Stimulated activated naive CD8-positive, alpha-beta T cell treated with anti-CD3 and anti-CD28 coated beads, Interleukin-15, Interleukin-2, amounts not matched to agents 100 ng/mL and 50 ng/mL, for 24 hours (primary cell): ENCODE measurements at regions not wholly inside any gene's neighbourhood (a gene's known extent, or its start where the extent isn't known, plus 50 kb on each side); places are given as distances from the start of the nearest gene placed in this dataset.

ENCODE experiments used
- H3K27ac Mint-ChIP-seq: one replicate; pipeline ENCODE4 v1.8.0; 2021; ENCODE audit warnings: mild to moderate bottlenecking, mixed read lengths
- H3K27me3 Mint-ChIP-seq: one replicate; pipeline ENCODE4 v1.8.0; 2021; ENCODE audit warnings: mixed read lengths
- H3K36me3 Mint-ChIP-seq: one replicate; pipeline ENCODE4 v1.8.0; 2021; ENCODE audit warnings: low read depth, mixed read lengths
- H3K4me1 Mint-ChIP-seq: one replicate; pipeline ENCODE4 v1.8.0; 2021; ENCODE audit warnings: low read depth, mixed read lengths
- H3K4me3 Mint-ChIP-seq: one replicate; pipeline ENCODE4 v1.8.0; 2021; ENCODE audit warnings: mild to moderate bottlenecking, mixed read lengths
- H3K9me3 Mint-ChIP-seq: one replicate; pipeline ENCODE4 v1.8.0; 2021; ENCODE audit warnings: mixed read lengths

- H3K27ac Mint-ChIP-seq, result no peak overlapping the region
These were observed 146.6 kb downstream of the HERPUD2 start for GRCh38 chr7:35548291-35548690.

GRCh38 chr7:35546691-35547429 is 148.1 kb downstream of the HERPUD2 start:
- no peak overlapping the region for H3K4me3 Mint-ChIP-seq
- no peaks in the 10 kb centered on the region for H3K9me3 Mint-ChIP-seq
- H3K36me3 Mint-ChIP-seq, result no peaks in the 10 kb centered on the region
- no peaks in the 10 kb centered on the region for H3K4me1 Mint-ChIP-seq
- no peak overlapping the region for H3K27ac Mint-ChIP-seq
- H3K27me3 Mint-ChIP-seq, result no peaks in the 10 kb centered on the region

More at GRCh38 chr7:35548291-35548690, 146.6 kb downstream of the HERPUD2 start:
- H3K36me3 Mint-ChIP-seq, result no peaks in the 10 kb centered on the region
- no peaks in the 10 kb centered on the region for H3K9me3 Mint-ChIP-seq
- no peak overlapping the region for H3K4me3 Mint-ChIP-seq
- H3K4me1 Mint-ChIP-seq, result no peaks in the 10 kb centered on the region
- peaks cover under 1% of the 10 kb centered on the region for H3K27me3 Mint-ChIP-seq

GRCh38 chr7:35545831-35546230 is 149.1 kb downstream of the HERPUD2 start:
- Mint-ChIP-seq H3K27me3 (no peaks in the 10 kb centered on the region), H3K4me1 (no peaks in the 10 kb centered on the region), H3K9me3 (no peaks in the 10 kb centered on the region), H3K36me3 (no peaks in the 10 kb centered on the region), H3K4me3 (no peak overlapping the region), H3K27ac (no peak overlapping the region)

- Mint-ChIP-seq H3K4me1 (no peaks in the 10 kb centered on the region), H3K27me3 (no peaks in the 10 kb centered on the region), H3K36me3 (no peaks in the 10 kb centered on the region), H3K9me3 (no peaks in the 10 kb centered on the region), H3K27ac (no peak overlapping the region), H3K4me3 (no peak overlapping the region)
These were observed 150.8 kb downstream of the HERPUD2 start for GRCh38 chr7:35544028-35544742.

GRCh38 chr7:35537067-35538023 is 157.6 kb downstream of the HERPUD2 start:
- Mint-ChIP-seq H3K4me3 (peak overlapping the region; percentile 74), H3K27ac (no peak overlapping the region), H3K9me3 (no peaks in the 10 kb centered on the region), H3K36me3 (no peaks in the 10 kb centered on the region), H3K27me3 (peaks cover 7% of the 10 kb centered on the region), H3K4me1 (no peaks in the 10 kb centered on the region)

GRCh38 chr7:35536396-35536826 is 158.5 kb downstream of the HERPUD2 start:
- Mint-ChIP-seq H3K9me3 (no peaks in the 10 kb centered on the region), H3K36me3 (no peaks in the 10 kb centered on the region), H3K27ac (no peak overlapping the region), H3K27me3 (peaks cover 7% of the 10 kb centered on the region), H3K4me3 (no peak overlapping the region), H3K4me1 (no peaks in the 10 kb centered on the region)

- no peaks in the 10 kb centered on the region for H3K4me1 Mint-ChIP-seq
- no peak overlapping the region for H3K27ac Mint-ChIP-seq
- no peaks in the 10 kb centered on the region for H3K36me3 Mint-ChIP-seq
- peaks cover 7% of the 10 kb centered on the region for H3K27me3 Mint-ChIP-seq
- no peaks in the 10 kb centered on the region for H3K9me3 Mint-ChIP-seq
- H3K4me3 Mint-ChIP-seq, result no peak overlapping the region
These were observed 161.0 kb downstream of the HERPUD2 start for GRCh38 chr7:35533902-35534301.

- Mint-ChIP-seq H3K36me3 (no peaks in the 10 kb centered on the region), H3K4me1 (no peaks in the 10 kb centered on the region), H3K9me3 (no peaks in the 10 kb centered on the region), H3K27me3 (peaks cover 3% of the 10 kb centered on the region), H3K4me3 (no peak overlapping the region), H3K27ac (no peak overlapping the region)
These were observed 164.5 kb downstream of the HERPUD2 start for GRCh38 chr7:35530124-35531109.

- H3K36me3 Mint-ChIP-seq, result no peaks in the 10 kb centered on the region
- no peak overlapping the region for H3K4me3 Mint-ChIP-seq
- no peaks in the 10 kb centered on the region for H3K9me3 Mint-ChIP-seq
- no peak overlapping the region for H3K27ac Mint-ChIP-seq
- peaks cover 3% of the 10 kb centered on the region for H3K27me3 Mint-ChIP-seq
- H3K4me1 Mint-ChIP-seq, result no peaks in the 10 kb centered on the region
These were observed 165.2 kb downstream of the HERPUD2 start for GRCh38 chr7:35529713-35530112.

- Mint-ChIP-seq H3K9me3 (no peaks in the 10 kb centered on the region), H3K4me1 (no peaks in the 10 kb centered on the region), H3K4me3 (no peak overlapping the region), H3K36me3 (no peaks in the 10 kb centered on the region), H3K27me3 (peaks cover 10% of the 10 kb centered on the region), H3K27ac (no peak overlapping the region)
These were observed 166.5 kb downstream of the HERPUD2 start for GRCh38 chr7:35528381-35528977.

- no peaks in the 10 kb centered on the region for H3K9me3 Mint-ChIP-seq
- H3K36me3 Mint-ChIP-seq, result no peaks in the 10 kb centered on the region
- H3K4me1 Mint-ChIP-seq, result no peaks in the 10 kb centered on the region
- peaks cover 14% of the 10 kb centered on the region for H3K27me3 Mint-ChIP-seq
- H3K27ac Mint-ChIP-seq, result no peak overlapping the region
- H3K4me3 Mint-ChIP-seq, result no peak overlapping the region
These were observed 168.3 kb downstream of the HERPUD2 start for GRCh38 chr7:35526645-35527044.

GRCh38 chr7:35524112-35524804 is 170.7 kb downstream of the HERPUD2 start:
- Mint-ChIP-seq H3K27ac (no peak overlapping the region), H3K9me3 (no peaks in the 10 kb centered on the region), H3K4me1 (no peaks in the 10 kb centered on the region), H3K27me3 (peaks cover 27% of the 10 kb centered on the region), H3K36me3 (no peaks in the 10 kb centered on the region), H3K4me3 (no peak overlapping the region)

GRCh38 chr7:35523292-35523691 is 171.6 kb downstream of the HERPUD2 start:
- no peak overlapping the region for H3K27ac Mint-ChIP-seq
- H3K4me3 Mint-ChIP-seq, result no peak overlapping the region
- peaks cover 24% of the 10 kb centered on the region for H3K27me3 Mint-ChIP-seq
- no peaks in the 10 kb centered on the region for H3K9me3 Mint-ChIP-seq
- H3K36me3 Mint-ChIP-seq, result no peaks in the 10 kb centered on the region
- no peaks in the 10 kb centered on the region for H3K4me1 Mint-ChIP-seq
